H9 (cell line): ENCODE measurements at regions not wholly inside any gene's neighbourhood (a gene's known extent, or its start where the extent isn't known, plus 50 kb on each side); places are given as distances from the start of the nearest gene placed in this dataset.

Source experiments
- DNase-seq: peaks from one replicate; pipeline ENCODE4 v3.0.0-alpha.2; 2017
- H2AFZ ChIP-seq: one replicate; pipeline ENCODE4 v1.6.1; 2013; ENCODE audit warnings: mild to moderate bottlenecking, low read length, control low read depth, moderate library complexity
- H2AK5ac ChIP-seq: 2 replicates; pipeline ENCODE4 v1.6.1; 2013; ENCODE audit warnings: low read length, control low read depth, mixed read lengths; ENCODE audit not compliant: insufficient read length
- H2BK120ac ChIP-seq: one replicate; pipeline ENCODE4 v1.6.1; 2013; ENCODE audit warnings: low read depth, mild to moderate bottlenecking, low read length, control low read depth, inconsistent platforms; ENCODE audit not compliant: poor library complexity, severe bottlenecking
- H2BK12ac ChIP-seq: 2 replicates; pipeline ENCODE4 v1.6.1; 2013; ENCODE audit warnings: low read length, control low read depth, mixed read lengths, low read depth; ENCODE audit not compliant: insufficient read length
- H2BK15ac ChIP-seq: 2 replicates; pipeline ENCODE4 v1.6.1; 2013; ENCODE audit warnings: low read depth, low read length, control low read depth
- H2BK20ac ChIP-seq: one replicate; pipeline ENCODE4 v1.6.1; 2013; ENCODE audit warnings: low read depth, mild to moderate bottlenecking, low read length, control low read depth, inconsistent platforms; ENCODE audit not compliant: poor library complexity, severe bottlenecking
- H2BK5ac ChIP-seq: 2 replicates; pipeline ENCODE4 v1.6.1; 2013; ENCODE audit warnings: low read length, control low read depth, mixed read lengths; ENCODE audit not compliant: insufficient read length
- H3K14ac ChIP-seq: 2 replicates; pipeline ENCODE4 v1.6.1; 2013; ENCODE audit warnings: low read length, control low read depth; ENCODE audit not compliant: insufficient read depth
- H3K18ac ChIP-seq: 2 replicates; pipeline ENCODE4 v1.6.1; 2013; ENCODE audit warnings: low read depth, mild to moderate bottlenecking, mixed read lengths, low read length, control low read depth; ENCODE audit not compliant: insufficient read length
- H3K23ac ChIP-seq: 2 replicates; pipeline ENCODE4 v1.6.1; 2013; ENCODE audit warnings: low read length, control low read depth, mixed read lengths, low read depth; ENCODE audit not compliant: insufficient read length
- H3K23me2 ChIP-seq: 2 replicates; pipeline ENCODE4 v1.6.1; 2013; ENCODE audit warnings: low read depth, mild to moderate bottlenecking, mixed read lengths, low read length, control low read depth; ENCODE audit not compliant: insufficient read length, poor library complexity, severe bottlenecking
- H3K27ac ChIP-seq: 2 replicates; pipeline ENCODE4 v1.5.1; 2013; ENCODE audit warnings: low read length, control low read depth, mixed read lengths, low read depth; ENCODE audit not compliant: insufficient read length
- H3K27me3 ChIP-seq: 2 replicates; pipeline ENCODE4 v1.6.1; 2013; ENCODE audit warnings: low read length, control low read depth, inconsistent platforms; ENCODE audit not compliant: insufficient read depth
- H3K4ac ChIP-seq: 2 replicates; pipeline ENCODE4 v1.6.1; 2013; ENCODE audit warnings: low read depth, mild to moderate bottlenecking, control low read depth, inconsistent platforms, low read length, moderate library complexity
- H3K4me1 ChIP-seq: 2 replicates; pipeline ENCODE4 v1.6.1; 2013; ENCODE audit warnings: low read length, control low read depth, inconsistent platforms; ENCODE audit not compliant: insufficient read depth
- H3K4me2 ChIP-seq: 2 replicates; pipeline ENCODE4 v1.6.1; 2013; ENCODE audit warnings: low read length, control low read depth, mixed read lengths; ENCODE audit not compliant: insufficient read length, insufficient read depth
- H3K56ac ChIP-seq: 2 replicates; pipeline ENCODE4 v1.6.1; 2013; ENCODE audit warnings: low read depth, mild to moderate bottlenecking, mixed read lengths, low read length, control low read depth; ENCODE audit not compliant: insufficient read length
- H3K79me1 ChIP-seq: 2 replicates; pipeline ENCODE4 v1.6.1; 2013; ENCODE audit warnings: low read depth, mild to moderate bottlenecking, moderate library complexity, low read length, control low read depth, inconsistent platforms; ENCODE audit not compliant: insufficient read depth, poor library complexity, severe bottlenecking
- H3K79me2 ChIP-seq: 2 replicates; pipeline ENCODE4 v1.6.1; 2013; ENCODE audit warnings: low read length, control low read depth, inconsistent platforms; ENCODE audit not compliant: insufficient read depth
- H3K9ac ChIP-seq: 2 replicates; pipeline ENCODE4 v1.6.1; 2013; ENCODE audit warnings: low read length, control low read depth, mixed read lengths; ENCODE audit not compliant: insufficient read length; ENCODE audit errors: extremely low read depth
- H3K9me3 ChIP-seq: one replicate; pipeline ENCODE4 v1.6.1; 2013; ENCODE audit warnings: low read depth, low read length, inconsistent platforms; ENCODE audit not compliant: control insufficient read depth
- H3T11ph ChIP-seq: one replicate; pipeline ENCODE4 v1.6.1; 2013; ENCODE audit warnings: mild to moderate bottlenecking, low read length, control low read depth, inconsistent platforms
- H4K20me1 ChIP-seq: one replicate; pipeline ENCODE4 v1.6.1; 2013; ENCODE audit not compliant: control insufficient read depth, insufficient read length, insufficient read depth
- H4K5ac ChIP-seq: 2 replicates; pipeline ENCODE4 v1.6.1; 2013; ENCODE audit warnings: low read depth, mild to moderate bottlenecking, mixed read lengths, low read length, control low read depth; ENCODE audit not compliant: insufficient read length
- H4K8ac ChIP-seq: replicated peaks from 2 replicates; pipeline ENCODE4 v1.6.1; 2013; ENCODE audit warnings: low read length, control low read depth, mixed read lengths, low read depth; ENCODE audit not compliant: insufficient read length
- H4K91ac ChIP-seq: 2 replicates; pipeline ENCODE4 v1.6.1; 2013; ENCODE audit warnings: low read depth, mild to moderate bottlenecking, moderate library complexity, mixed read lengths, low read length, control low read depth; ENCODE audit not compliant: insufficient read length
- H3K27ac Mint-ChIP-seq, 3 experiments: 2 replicates in 2 of 3; 3 replicates in 1 of 3; pipeline ENCODE4 v1.8.0; 2020 to 2021; ENCODE audit warnings: mixed read lengths in 3 of 3, mild to moderate bottlenecking in 1 of 3, moderate library complexity in 1 of 3
- H3K27me3 Mint-ChIP-seq: 2 replicates; pipeline ENCODE4 v1.8.0; 2021; ENCODE audit warnings: low read depth, mild to moderate bottlenecking, moderate library complexity, mixed read lengths
- H3K36me3 Mint-ChIP-seq, 3 experiments: 2 replicates in 2 of 3; 3 replicates in 1 of 3; pipeline ENCODE4 v1.8.0; 2020 to 2021; ENCODE audit warnings: low read depth in 3 of 3, mixed read lengths in 3 of 3; ENCODE audit not compliant: insufficient read depth in 1 of 3
- H3K4me1 Mint-ChIP-seq, 2 experiments: 2 replicates each; pipeline ENCODE4 v1.8.0; 2020; ENCODE audit warnings: mixed read lengths in 2 of 2
- H3K4me3 Mint-ChIP-seq, 2 experiments: 2 replicates in 1 of 2; 3 replicates in 1 of 2; pipeline ENCODE4 v1.8.0; 2020 to 2021; ENCODE audit warnings: mild to moderate bottlenecking in 2 of 2, mixed read lengths in 2 of 2, moderate library complexity in 1 of 2
- H3K9me3 Mint-ChIP-seq, 2 experiments: 2 replicates in 1 of 2; 3 replicates in 1 of 2; pipeline ENCODE4 v1.8.0; 2020; ENCODE audit warnings: mild to moderate bottlenecking in 2 of 2, mixed read lengths in 2 of 2, moderate library complexity in 1 of 2
- WGBS: extraction: QIAGEN DNeasy Blood & Tissue Kit; methylation state at CpG from one replicate; pipeline ENCODE4 v1.1.7; 2013; ENCODE audit warnings: missing lambda C conversion rate, low lambda C conversion rate, mixed read lengths; ENCODE audit not compliant: insufficient read length; ENCODE audit errors: extremely low coverage; 5-methylcytosine and 5-hydroxymethylcytosine counted together
- TF ChIP-seq, protein P1 (sequence below): fragments of 200-600 bp; sonication (generic); conservative IDR thresholded peaks from 3 replicates; pipeline ENCODE4 v1.8.0; 2021; ENCODE audit warnings: antibody characterized with exemption, mild to moderate bottlenecking

DNA sequence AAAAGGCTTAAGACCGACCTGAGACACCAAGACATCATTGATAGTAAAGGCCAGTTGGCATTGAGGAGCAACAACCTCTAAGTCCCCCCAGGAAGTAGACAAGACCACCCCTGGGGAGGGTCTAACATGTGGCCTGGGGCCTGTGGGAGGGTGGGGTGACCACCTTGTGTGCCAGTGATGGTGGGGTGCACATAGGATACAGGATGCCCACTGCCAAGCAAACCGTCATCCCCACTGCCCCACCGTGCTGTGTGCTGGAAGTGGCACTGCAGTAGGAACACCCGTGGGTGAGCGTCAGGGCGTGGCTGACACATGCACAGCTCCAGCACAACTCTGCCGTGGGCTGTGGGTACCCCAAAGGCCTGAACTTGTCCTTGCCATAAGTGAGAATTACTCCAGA lies 84.3 kb upstream of the LGALSL start:
- Histone ChIP-seq H2AFZ (no peak overlapping the region), H2BK5ac (no peak overlapping the region), H2BK120ac (no peak overlapping the region), H4K20me1 (no peaks in the 10 kb centered on the region), H3K9ac (no peak overlapping the region), H2BK20ac (no peak overlapping the region), H3K14ac (no peak overlapping the region), H3K23ac (no peak overlapping the region), H3K56ac (no peak overlapping the region), H3K27ac (no peak overlapping the region), H2AK5ac (no peak overlapping the region), H3K18ac (no peak overlapping the region), H3T11ph (no peak overlapping the region), H3K79me1 (no peaks in the 10 kb centered on the region), H2BK12ac (no peak overlapping the region), H3K4me2 (no peak overlapping the region), H3K23me2 (no peaks in the 10 kb centered on the region), H3K79me2 (no peaks in the 10 kb centered on the region), H4K91ac (no peak overlapping the region), H3K9me3 (no peaks in the 10 kb centered on the region), H4K5ac (no peak overlapping the region), H2BK15ac (no peak overlapping the region), H3K4ac (no peak overlapping the region), H3K27me3 (no peaks in the 10 kb centered on the region), H3K4me1 (no peaks in the 10 kb centered on the region), H4K8ac (no peak overlapping the region)
- Mint-ChIP-seq H3K4me1 (peaks cover 9% of the 10 kb centered on the region in 2 experiments), H3K9me3 (no peaks in the 10 kb centered on the region; a peak in 1 of 5 replicates), H3K4me3 (no peak overlapping the region), H3K27me3 (no peaks in the 10 kb centered on the region; the same call in 1 of the 2 replicates), H3K27ac (no peak overlapping the region), H3K36me3 (no peaks in the 10 kb centered on the region)
- no peak for DNase-seq
- WGBS, result no CpG with 5 or more reads among the region's 7 CpGs
- TF ChIP-seq, protein P1, sequence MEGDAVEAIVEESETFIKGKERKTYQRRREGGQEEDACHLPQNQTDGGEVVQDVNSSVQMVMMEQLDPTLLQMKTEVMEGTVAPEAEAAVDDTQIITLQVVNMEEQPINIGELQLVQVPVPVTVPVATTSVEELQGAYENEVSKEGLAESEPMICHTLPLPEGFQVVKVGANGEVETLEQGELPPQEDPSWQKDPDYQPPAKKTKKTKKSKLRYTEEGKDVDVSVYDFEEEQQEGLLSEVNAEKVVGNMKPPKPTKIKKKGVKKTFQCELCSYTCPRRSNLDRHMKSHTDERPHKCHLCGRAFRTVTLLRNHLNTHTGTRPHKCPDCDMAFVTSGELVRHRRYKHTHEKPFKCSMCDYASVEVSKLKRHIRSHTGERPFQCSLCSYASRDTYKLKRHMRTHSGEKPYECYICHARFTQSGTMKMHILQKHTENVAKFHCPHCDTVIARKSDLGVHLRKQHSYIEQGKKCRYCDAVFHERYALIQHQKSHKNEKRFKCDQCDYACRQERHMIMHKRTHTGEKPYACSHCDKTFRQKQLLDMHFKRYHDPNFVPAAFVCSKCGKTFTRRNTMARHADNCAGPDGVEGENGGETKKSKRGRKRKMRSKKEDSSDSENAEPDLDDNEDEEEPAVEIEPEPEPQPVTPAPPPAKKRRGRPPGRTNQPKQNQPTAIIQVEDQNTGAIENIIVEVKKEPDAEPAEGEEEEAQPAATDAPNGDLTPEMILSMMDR, result no peak
